HCT116 (cell line): ENCODE measurements at regions not wholly inside any gene's neighbourhood (a gene's known extent, or its start where the extent isn't known, plus 50 kb on each side); places are given as distances from the start of the nearest gene placed in this dataset.

Source experiments
- ATAC-seq: fragments of 200-7000 bp; cut with Tn5 transposase; 2 replicates; pipeline ENCODE4 v1.9.1; 2020; ENCODE audit warnings: mild to moderate bottlenecking, moderate library complexity
- BruUV-seq: library from RNA; stranded (reverse); fragments of 400-500 nt; replicated peaks from 2 replicates; lab custom pipeline; 2021; lab: Mats Ljungman, UMichigan
- CTCF ChIA-PET: fragments of 300-600 bp; sonication (Branson Sonifier 250); formaldehyde crosslinking; loops from one replicate; lab custom pipeline; 2021; ENCODE audit warnings: antibody characterized with exemption; lab: Charles Lee
- POLR2A ChIA-PET: fragments of 300-600, 350-600 bp; sonication (Branson Sonifier 250); formaldehyde crosslinking; loops from one replicate; lab custom pipeline; 2021; ENCODE audit warnings: antibody characterized with exemption; lab: Charles Lee
- RAD21 ChIA-PET, 2 experiments: fragments of 300-600 bp; sonication (Branson Sonifier 250); formaldehyde crosslinking; loops; one replicate each; lab custom pipeline; 2023; ENCODE audit warnings: low total read pairs in 2 of 2; ENCODE audit not compliant: uncharacterized antibody in 2 of 2, unreplicated experiment in 2 of 2, low non-redundant PET in 1 of 2; lab: Charles Lee
- DNase-seq: peaks from one replicate; pipeline ENCODE4 v3.0.0-alpha.2; 2010; ENCODE audit warnings: low read depth, low spot score
- H2AFZ ChIP-seq: fragments of 200-600 bp; shearing (Covaris generic), sonication (generic); 2 replicates; pipeline ENCODE4 v1.6.1; 2017; ENCODE audit warnings: low read depth, mixed run types, mixed read lengths, antibody characterized with exemption, low read length; ENCODE audit not compliant: poor library complexity, severe bottlenecking
- H3K27ac ChIP-seq: 2 replicates; pipeline ENCODE4 v1.5.1; 2012; ENCODE audit warnings: low read depth, low read length
- H3K27me3 ChIP-seq: fragments of 200-600 bp; sonication (generic); 2 replicates; pipeline ENCODE4 v1.6.1; 2016; ENCODE audit warnings: mixed run types, low read length, mixed read lengths; ENCODE audit not compliant: insufficient read depth
- H3K36me3 ChIP-seq, 2 experiments: fragments of 200-500 bp in 1 of 2; fragments of 200-600 bp in 1 of 2; sonication (Bioruptor generic) in 1 of 2; sonication (generic) in 1 of 2; 2 replicates each; pipeline versions ENCODE4 v1.5.1 to v1.6.1; 2014 to 2016; ENCODE audit warnings: low read length in 2 of 2, inconsistent platforms in 1 of 2, mixed read lengths in 1 of 2, mixed run types in 1 of 2; ENCODE audit not compliant: insufficient read depth in 2 of 2, control insufficient read depth in 1 of 2
- H3K4me1 ChIP-seq, 2 experiments: fragments of 200-600 bp in 1 of 2; sonication (generic) in 1 of 2; 2 replicates each; pipeline versions ENCODE4 v1.5.1 to v1.6.1; 2012 to 2017; ENCODE audit warnings: low read length in 2 of 2, inconsistent platforms in 1 of 2, mild to moderate bottlenecking in 1 of 2, mixed read lengths in 1 of 2, mixed run types in 1 of 2, moderate library complexity in 1 of 2; ENCODE audit not compliant: insufficient read depth in 2 of 2, control insufficient read depth in 1 of 2
- H3K4me2 ChIP-seq: fragments of 200-600 bp; sonication (generic); 2 replicates; pipeline ENCODE4 v1.6.1; 2017; ENCODE audit warnings: mixed run types, low read length, mixed read lengths
- H3K4me3 ChIP-seq, 2 experiments: fragments of 200-600 bp in 1 of 2; sonication (generic) in 1 of 2; replicated peaks in 1 of 2; 2 replicates each; pipeline ENCODE4 v1.5.1; 2011 to 2016; ENCODE audit warnings: low read length in 2 of 2, control low read depth in 1 of 2, low read depth in 1 of 2, mild to moderate bottlenecking in 1 of 2, mixed read lengths in 1 of 2, mixed run types in 1 of 2
- H3K79me2 ChIP-seq: fragments of 200-600 bp; sonication (generic); 2 replicates; pipeline ENCODE4 v1.6.1; 2017; ENCODE audit warnings: mild to moderate bottlenecking, mixed run types, low read length, moderate library complexity, mixed read lengths; ENCODE audit not compliant: insufficient read depth
- H3K9ac ChIP-seq: fragments of 200-600 bp; sonication (generic); 2 replicates; pipeline ENCODE4 v1.6.1; 2016; ENCODE audit warnings: low read length, mixed read lengths
- H3K9me2 ChIP-seq: fragments of 200-600 bp; sonication (generic), shearing (Covaris generic); 2 replicates; pipeline ENCODE4 v1.6.1; 2017; ENCODE audit warnings: mixed run types, mild to moderate bottlenecking, moderate library complexity; ENCODE audit not compliant: insufficient read depth
- H3K9me3 ChIP-seq, 2 experiments: fragments of 200-500 bp in 1 of 2; fragments of 200-600 bp in 1 of 2; sonication (Bioruptor generic) in 1 of 2; sonication (generic) in 1 of 2; 2 replicates each; pipeline ENCODE4 v1.6.1; 2014 to 2017; ENCODE audit warnings: low read length in 2 of 2, mixed read lengths in 2 of 2, inconsistent platforms in 1 of 2, low read depth in 1 of 2, mild to moderate bottlenecking in 1 of 2, mixed run types in 1 of 2, moderate library complexity in 1 of 2; ENCODE audit not compliant: control insufficient read depth in 1 of 2, insufficient read depth in 1 of 2
- H4K20me1 ChIP-seq: fragments of 200-600 bp; sonication (generic), shearing (Covaris generic); 2 replicates; pipeline ENCODE4 v1.6.1; 2017; ENCODE audit warnings: mixed run types, mild to moderate bottlenecking, moderate library complexity; ENCODE audit not compliant: insufficient read depth
- CBX3 ChIP-seq: IDR thresholded peaks from 2 replicates; pipeline ENCODE4 v1.6.1; 2012; ENCODE audit warnings: low read depth
- CEBPB ChIP-seq: IDR thresholded peaks from 2 replicates; pipeline ENCODE4 v1.6.1; 2012; ENCODE audit warnings: low read depth
- ELF1 ChIP-seq: IDR thresholded peaks from 2 replicates; pipeline ENCODE4 v1.6.1; 2012; ENCODE audit warnings: low read depth, borderline replicate concordance
- EZH2phosphoT487 ChIP-seq: fragments of 200-600 bp; IDR thresholded peaks from 2 replicates; pipeline ENCODE4 v1.6.1; 2018; ENCODE audit warnings: antibody characterized with exemption, borderline replicate concordance
- SP1 ChIP-seq: IDR thresholded peaks from 2 replicates; pipeline ENCODE4 v1.6.1; 2012; ENCODE audit warnings: low read depth
- SRF ChIP-seq: IDR thresholded peaks from 2 replicates; pipeline ENCODE4 v1.6.1; 2012; ENCODE audit warnings: low read depth
- TCF7L2 ChIP-seq: IDR thresholded peaks from 2 replicates; pipeline ENCODE4 v1.7.0; 2011; ENCODE audit warnings: borderline replicate concordance, inconsistent platforms; ENCODE audit not compliant: insufficient read depth, insufficient read length; ENCODE audit errors: extremely low read depth
- YY1 ChIP-seq: IDR thresholded peaks from 2 replicates; pipeline ENCODE4 v1.6.1; 2011; ENCODE audit warnings: low read length, low read depth, moderate library complexity, mild to moderate bottlenecking; ENCODE audit not compliant: insufficient replicate concordance; ENCODE audit errors: extremely low read depth
- intact Hi-C: fragments of 100-400 bp; cut with micrococcal nuclease; formaldehyde crosslinking; loops from 2 replicates; pipeline ENCODE4 v1.10.0; 2022
- TF ChIP-seq, protein P1 (sequence below): IDR thresholded peaks from 2 replicates; pipeline ENCODE4 v1.6.1; 2012; ENCODE audit warnings: low read depth
- TF ChIP-seq, protein P2 (sequence below): IDR thresholded peaks from 2 replicates; pipeline ENCODE4 v1.6.1; 2012

DNA sequence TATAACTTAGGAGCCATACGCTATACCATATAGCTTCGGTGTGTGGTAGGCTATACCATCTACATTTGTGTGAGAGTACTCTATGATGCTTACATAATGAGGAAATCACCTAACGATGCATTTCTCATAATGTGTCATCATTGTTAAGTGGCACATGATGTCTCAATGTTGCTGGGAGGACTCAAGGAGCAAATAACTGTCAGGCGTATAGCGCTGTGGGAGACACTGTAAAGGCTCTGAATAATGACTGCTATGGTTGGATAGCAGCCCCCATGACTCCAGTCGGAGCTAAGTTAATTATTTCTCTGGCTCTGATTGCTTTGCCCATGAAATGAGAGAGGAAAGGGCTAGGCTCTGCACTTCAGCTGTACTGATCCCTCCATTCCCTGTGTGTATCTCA is 197.2 kb downstream of the RGS9 start:
- TF ChIP-seq CEBPB (no peak), CBX3 (no peak), TCF7L2 (no peak), SP1 (no peak), SRF (no peak), EZH2phosphoT487 (no peak), YY1 (no peak), ELF1 (no peak)
- TF ChIP-seq, protein P1, sequence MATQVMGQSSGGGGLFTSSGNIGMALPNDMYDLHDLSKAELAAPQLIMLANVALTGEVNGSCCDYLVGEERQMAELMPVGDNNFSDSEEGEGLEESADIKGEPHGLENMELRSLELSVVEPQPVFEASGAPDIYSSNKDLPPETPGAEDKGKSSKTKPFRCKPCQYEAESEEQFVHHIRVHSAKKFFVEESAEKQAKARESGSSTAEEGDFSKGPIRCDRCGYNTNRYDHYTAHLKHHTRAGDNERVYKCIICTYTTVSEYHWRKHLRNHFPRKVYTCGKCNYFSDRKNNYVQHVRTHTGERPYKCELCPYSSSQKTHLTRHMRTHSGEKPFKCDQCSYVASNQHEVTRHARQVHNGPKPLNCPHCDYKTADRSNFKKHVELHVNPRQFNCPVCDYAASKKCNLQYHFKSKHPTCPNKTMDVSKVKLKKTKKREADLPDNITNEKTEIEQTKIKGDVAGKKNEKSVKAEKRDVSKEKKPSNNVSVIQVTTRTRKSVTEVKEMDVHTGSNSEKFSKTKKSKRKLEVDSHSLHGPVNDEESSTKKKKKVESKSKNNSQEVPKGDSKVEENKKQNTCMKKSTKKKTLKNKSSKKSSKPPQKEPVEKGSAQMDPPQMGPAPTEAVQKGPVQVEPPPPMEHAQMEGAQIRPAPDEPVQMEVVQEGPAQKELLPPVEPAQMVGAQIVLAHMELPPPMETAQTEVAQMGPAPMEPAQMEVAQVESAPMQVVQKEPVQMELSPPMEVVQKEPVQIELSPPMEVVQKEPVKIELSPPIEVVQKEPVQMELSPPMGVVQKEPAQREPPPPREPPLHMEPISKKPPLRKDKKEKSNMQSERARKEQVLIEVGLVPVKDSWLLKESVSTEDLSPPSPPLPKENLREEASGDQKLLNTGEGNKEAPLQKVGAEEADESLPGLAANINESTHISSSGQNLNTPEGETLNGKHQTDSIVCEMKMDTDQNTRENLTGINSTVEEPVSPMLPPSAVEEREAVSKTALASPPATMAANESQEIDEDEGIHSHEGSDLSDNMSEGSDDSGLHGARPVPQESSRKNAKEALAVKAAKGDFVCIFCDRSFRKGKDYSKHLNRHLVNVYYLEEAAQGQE, result no peak
- TF ChIP-seq, protein P2, sequence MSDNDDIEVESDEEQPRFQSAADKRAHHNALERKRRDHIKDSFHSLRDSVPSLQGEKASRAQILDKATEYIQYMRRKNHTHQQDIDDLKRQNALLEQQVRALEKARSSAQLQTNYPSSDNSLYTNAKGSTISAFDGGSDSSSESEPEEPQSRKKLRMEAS, result no peak
- Histone ChIP-seq H3K27ac (no peak overlapping the region), H3K9ac (no peak overlapping the region), H3K9me2 (no peaks in the 10 kb centered on the region), H3K4me3 (no peak overlapping the region), H3K27me3 (no peaks in the 10 kb centered on the region), H3K4me1 (peaks cover 10 to 13% of the 10 kb centered on the region in 2 experiments), H3K4me2 (no peak overlapping the region), H3K9me3 (no peaks in the 10 kb centered on the region), H3K36me3 (no peaks in the 10 kb centered on the region), H2AFZ (no peak overlapping the region), H3K79me2 (no peaks in the 10 kb centered on the region), H4K20me1 (no peaks in the 10 kb centered on the region)
- ChIA-PET RAD21 (no interaction called here), POLR2A (no interaction called here), CTCF (no interaction called here)
- no TSS peak for BruUV-seq
- ATAC-seq, result no peak
- no peak for DNase-seq
- intact Hi-C loops, result no loop called here
